ENCODE measurements at regions not wholly inside any gene's neighbourhood (a gene's known extent, or its start where the extent isn't known, plus 50 kb on each side); places are given as distances from the start of the nearest gene placed in this dataset.

GRCh38 chr18:32577561-32577960, 106.9 kb upstream of the GAREM1 start:
- Mint-ChIP-seq H3K27me3 (ENCODE audit: low read depth in 2 of 2) (peaks cover 8 to 11% of the 10 kb centered on the region in 2 donors), H3K4me1 (no peaks in the 10 kb centered on the region), H3K4me3 (no peak overlapping the region), H3K36me3 (no peaks in the 10 kb centered on the region), H3K9me3 (no peaks in the 10 kb centered on the region), H3K27ac (no peak overlapping the region)
- Histone ChIP-seq H3K27me3 (ENCODE audit: control insufficient read depth, insufficient read depth, low read length) (no peaks in the 10 kb centered on the region), H3K36me3 (ENCODE audit: control insufficient read depth, insufficient read depth, low read length) (no peaks in the 10 kb centered on the region), H3K4me3 (ENCODE audit: low read length) (no peak overlapping the region), H3K27ac (ENCODE audit: low read length) (no peak overlapping the region), H3K9me3 (ENCODE audit: control insufficient read depth, insufficient read depth, low read length) (no peaks in the 10 kb centered on the region), H3K4me1 (ENCODE audit: control insufficient read depth, insufficient read depth, low read length) (no peaks in the 10 kb centered on the region)
- DNase-seq (no peak), ATAC-seq (no peak)
- TF ChIP-seq CTCF (IDR thresholded peaks at IDR 0.05) = no peak
- 83% methylated on average over 1 of the region's 2 CpGs for WGBS (ENCODE audit: insufficient coverage)
- intact Hi-C loops (cut with micrococcal nuclease) = no loop called here

GRCh38 chr18:32576296-32576916, 105.7 kb upstream of the GAREM1 start:
- 14% methylated on average over 7 of the region's 7 CpGs for WGBS (ENCODE audit: insufficient coverage)
- Histone ChIP-seq H3K9me3 (ENCODE audit: control insufficient read depth, insufficient read depth, low read length) (no peaks in the 10 kb centered on the region), H3K4me3 (ENCODE audit: low read length) (no peak overlapping the region), H3K27me3 (ENCODE audit: control insufficient read depth, insufficient read depth, low read length) (no peaks in the 10 kb centered on the region), H3K4me1 (ENCODE audit: control insufficient read depth, insufficient read depth, low read length) (no peaks in the 10 kb centered on the region), H3K36me3 (ENCODE audit: control insufficient read depth, insufficient read depth, low read length) (no peaks in the 10 kb centered on the region), H3K27ac (ENCODE audit: low read length) (no peak overlapping the region)
- no peaks in the 10 kb centered on the region for H3K4me1 Mint-ChIP-seq
- ATAC-seq (no peak), DNase-seq (no peak)
- no peak overlapping the region for H3K27ac Mint-ChIP-seq
- H3K9me3 Mint-ChIP-seq = no peaks in the 10 kb centered on the region
- peaks cover 8 to 11% of the 10 kb centered on the region in 2 donors for H3K27me3 Mint-ChIP-seq (ENCODE audit: low read depth in 2 of 2)
- intact Hi-C loops (cut with micrococcal nuclease) = no loop called here
- H3K36me3 Mint-ChIP-seq = no peaks in the 10 kb centered on the region
- TF ChIP-seq CTCF (IDR thresholded peaks at IDR 0.05) = no peak
- H3K4me3 Mint-ChIP-seq = no peak overlapping the region

GRCh38 chr18:32566960-32567359, 96.3 kb upstream of the GAREM1 start:
- no peak for DNase-seq
- Histone ChIP-seq H3K4me1 (ENCODE audit: control insufficient read depth, insufficient read depth, low read length) (no peaks in the 10 kb centered on the region), H3K27ac (ENCODE audit: low read length) (no peak overlapping the region), H3K4me3 (ENCODE audit: low read length) (no peak overlapping the region), H3K36me3 (ENCODE audit: control insufficient read depth, insufficient read depth, low read length) (no peaks in the 10 kb centered on the region), H3K9me3 (ENCODE audit: control insufficient read depth, insufficient read depth, low read length) (no peaks in the 10 kb centered on the region), H3K27me3 (ENCODE audit: control insufficient read depth, insufficient read depth, low read length) (no peaks in the 10 kb centered on the region)
- Mint-ChIP-seq H3K4me1 (no peaks in the 10 kb centered on the region), H3K4me3 (no peak overlapping the region), H3K9me3 (no peaks in the 10 kb centered on the region), H3K27me3 (ENCODE audit: low read depth in 2 of 2) (peaks cover 0 to 5% of the 10 kb centered on the region in 2 donors), H3K27ac (no peak overlapping the region), H3K36me3 (no peaks in the 10 kb centered on the region)
- intact Hi-C loops (cut with micrococcal nuclease) = no loop called here
- no peak for TF ChIP-seq CTCF (IDR thresholded peaks at IDR 0.05)
- WGBS (ENCODE audit: insufficient coverage) = 85% methylated on average over 3 of the region's 3 CpGs
- ATAC-seq = no peak

Measured in natural killer cell (primary cell).